H9 (cell line): ENCODE measurements at regions not wholly inside any gene's neighbourhood (a gene's known extent, or its start where the extent isn't known, plus 50 kb on each side); places are given as distances from the start of the nearest gene placed in this dataset.

Experiments
- DNase-seq: peaks from one replicate; pipeline ENCODE4 v3.0.0-alpha.2; 2017
- H2AFZ ChIP-seq: one replicate; pipeline ENCODE4 v1.6.1; 2013; ENCODE audit warnings: mild to moderate bottlenecking, low read length, control low read depth, moderate library complexity
- H2AK5ac ChIP-seq: 2 replicates; pipeline ENCODE4 v1.6.1; 2013; ENCODE audit warnings: low read length, control low read depth, mixed read lengths; ENCODE audit not compliant: insufficient read length
- H2BK120ac ChIP-seq: one replicate; pipeline ENCODE4 v1.6.1; 2013; ENCODE audit warnings: low read depth, mild to moderate bottlenecking, low read length, control low read depth, inconsistent platforms; ENCODE audit not compliant: poor library complexity, severe bottlenecking
- H2BK12ac ChIP-seq: 2 replicates; pipeline ENCODE4 v1.6.1; 2013; ENCODE audit warnings: low read length, control low read depth, mixed read lengths, low read depth; ENCODE audit not compliant: insufficient read length
- H2BK15ac ChIP-seq: 2 replicates; pipeline ENCODE4 v1.6.1; 2013; ENCODE audit warnings: low read depth, low read length, control low read depth
- H2BK20ac ChIP-seq: one replicate; pipeline ENCODE4 v1.6.1; 2013; ENCODE audit warnings: low read depth, mild to moderate bottlenecking, low read length, control low read depth, inconsistent platforms; ENCODE audit not compliant: poor library complexity, severe bottlenecking
- H2BK5ac ChIP-seq: 2 replicates; pipeline ENCODE4 v1.6.1; 2013; ENCODE audit warnings: low read length, control low read depth, mixed read lengths; ENCODE audit not compliant: insufficient read length
- H3K14ac ChIP-seq: 2 replicates; pipeline ENCODE4 v1.6.1; 2013; ENCODE audit warnings: low read length, control low read depth; ENCODE audit not compliant: insufficient read depth
- H3K18ac ChIP-seq: 2 replicates; pipeline ENCODE4 v1.6.1; 2013; ENCODE audit warnings: low read depth, mild to moderate bottlenecking, mixed read lengths, low read length, control low read depth; ENCODE audit not compliant: insufficient read length
- H3K23ac ChIP-seq: 2 replicates; pipeline ENCODE4 v1.6.1; 2013; ENCODE audit warnings: low read length, control low read depth, mixed read lengths, low read depth; ENCODE audit not compliant: insufficient read length
- H3K23me2 ChIP-seq: 2 replicates; pipeline ENCODE4 v1.6.1; 2013; ENCODE audit warnings: low read depth, mild to moderate bottlenecking, mixed read lengths, low read length, control low read depth; ENCODE audit not compliant: insufficient read length, poor library complexity, severe bottlenecking
- H3K27ac ChIP-seq: 2 replicates; pipeline ENCODE4 v1.5.1; 2013; ENCODE audit warnings: low read length, control low read depth, mixed read lengths, low read depth; ENCODE audit not compliant: insufficient read length
- H3K27me3 ChIP-seq: 2 replicates; pipeline ENCODE4 v1.6.1; 2013; ENCODE audit warnings: low read length, control low read depth, inconsistent platforms; ENCODE audit not compliant: insufficient read depth
- H3K4ac ChIP-seq: 2 replicates; pipeline ENCODE4 v1.6.1; 2013; ENCODE audit warnings: low read depth, mild to moderate bottlenecking, control low read depth, inconsistent platforms, low read length, moderate library complexity
- H3K4me1 ChIP-seq: 2 replicates; pipeline ENCODE4 v1.6.1; 2013; ENCODE audit warnings: low read length, control low read depth, inconsistent platforms; ENCODE audit not compliant: insufficient read depth
- H3K4me2 ChIP-seq: 2 replicates; pipeline ENCODE4 v1.6.1; 2013; ENCODE audit warnings: low read length, control low read depth, mixed read lengths; ENCODE audit not compliant: insufficient read length, insufficient read depth
- H3K56ac ChIP-seq: 2 replicates; pipeline ENCODE4 v1.6.1; 2013; ENCODE audit warnings: low read depth, mild to moderate bottlenecking, mixed read lengths, low read length, control low read depth; ENCODE audit not compliant: insufficient read length
- H3K79me1 ChIP-seq: 2 replicates; pipeline ENCODE4 v1.6.1; 2013; ENCODE audit warnings: low read depth, mild to moderate bottlenecking, moderate library complexity, low read length, control low read depth, inconsistent platforms; ENCODE audit not compliant: insufficient read depth, poor library complexity, severe bottlenecking
- H3K79me2 ChIP-seq: 2 replicates; pipeline ENCODE4 v1.6.1; 2013; ENCODE audit warnings: low read length, control low read depth, inconsistent platforms; ENCODE audit not compliant: insufficient read depth
- H3K9ac ChIP-seq: 2 replicates; pipeline ENCODE4 v1.6.1; 2013; ENCODE audit warnings: low read length, control low read depth, mixed read lengths; ENCODE audit not compliant: insufficient read length; ENCODE audit errors: extremely low read depth
- H3K9me3 ChIP-seq: one replicate; pipeline ENCODE4 v1.6.1; 2013; ENCODE audit warnings: low read depth, low read length, inconsistent platforms; ENCODE audit not compliant: control insufficient read depth
- H3T11ph ChIP-seq: one replicate; pipeline ENCODE4 v1.6.1; 2013; ENCODE audit warnings: mild to moderate bottlenecking, low read length, control low read depth, inconsistent platforms
- H4K20me1 ChIP-seq: one replicate; pipeline ENCODE4 v1.6.1; 2013; ENCODE audit not compliant: control insufficient read depth, insufficient read length, insufficient read depth
- H4K5ac ChIP-seq: 2 replicates; pipeline ENCODE4 v1.6.1; 2013; ENCODE audit warnings: low read depth, mild to moderate bottlenecking, mixed read lengths, low read length, control low read depth; ENCODE audit not compliant: insufficient read length
- H4K8ac ChIP-seq: replicated peaks from 2 replicates; pipeline ENCODE4 v1.6.1; 2013; ENCODE audit warnings: low read length, control low read depth, mixed read lengths, low read depth; ENCODE audit not compliant: insufficient read length
- H4K91ac ChIP-seq: 2 replicates; pipeline ENCODE4 v1.6.1; 2013; ENCODE audit warnings: low read depth, mild to moderate bottlenecking, moderate library complexity, mixed read lengths, low read length, control low read depth; ENCODE audit not compliant: insufficient read length
- H3K27ac Mint-ChIP-seq, 3 experiments: 2 replicates in 2 of 3; 3 replicates in 1 of 3; pipeline ENCODE4 v1.8.0; 2020 to 2021; ENCODE audit warnings: mixed read lengths in 3 of 3, mild to moderate bottlenecking in 1 of 3, moderate library complexity in 1 of 3
- H3K27me3 Mint-ChIP-seq: 2 replicates; pipeline ENCODE4 v1.8.0; 2021; ENCODE audit warnings: low read depth, mild to moderate bottlenecking, moderate library complexity, mixed read lengths
- H3K36me3 Mint-ChIP-seq, 3 experiments: 2 replicates in 2 of 3; 3 replicates in 1 of 3; pipeline ENCODE4 v1.8.0; 2020 to 2021; ENCODE audit warnings: low read depth in 3 of 3, mixed read lengths in 3 of 3; ENCODE audit not compliant: insufficient read depth in 1 of 3
- H3K4me1 Mint-ChIP-seq, 2 experiments: 2 replicates each; pipeline ENCODE4 v1.8.0; 2020; ENCODE audit warnings: mixed read lengths in 2 of 2
- H3K4me3 Mint-ChIP-seq, 2 experiments: 2 replicates in 1 of 2; 3 replicates in 1 of 2; pipeline ENCODE4 v1.8.0; 2020 to 2021; ENCODE audit warnings: mild to moderate bottlenecking in 2 of 2, mixed read lengths in 2 of 2, moderate library complexity in 1 of 2
- H3K9me3 Mint-ChIP-seq, 2 experiments: 2 replicates in 1 of 2; 3 replicates in 1 of 2; pipeline ENCODE4 v1.8.0; 2020; ENCODE audit warnings: mild to moderate bottlenecking in 2 of 2, mixed read lengths in 2 of 2, moderate library complexity in 1 of 2
- TF ChIP-seq, protein P1 (sequence below): fragments of 200-600 bp; sonication (generic); conservative IDR thresholded peaks from 3 replicates; pipeline ENCODE4 v1.8.0; 2021; ENCODE audit warnings: antibody characterized with exemption, mild to moderate bottlenecking

DNA sequence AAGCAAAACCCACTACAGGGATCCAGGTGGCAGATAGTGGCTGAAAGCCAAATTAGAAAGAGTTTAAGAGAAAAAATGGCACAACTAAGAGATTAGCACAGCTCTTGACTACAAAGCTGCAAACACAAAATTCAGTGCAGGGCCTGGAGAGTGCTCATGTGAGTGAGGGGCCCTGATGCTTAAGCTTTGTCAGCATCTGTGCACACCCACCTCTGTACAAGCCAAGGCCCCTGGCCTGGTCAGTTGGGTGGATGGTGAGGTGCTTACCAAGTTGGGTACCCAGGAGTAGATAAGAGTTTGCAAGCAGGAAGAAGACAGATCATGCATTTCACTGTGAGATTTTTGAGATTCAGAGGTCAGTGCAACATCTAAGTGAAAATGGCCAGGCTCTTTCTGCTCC is 62.7 kb upstream of the ATP1B1 start:
- Histone ChIP-seq H3K9ac (no peak overlapping the region), H4K8ac (no peak overlapping the region), H3K23ac (no peak overlapping the region), H3K4me1 (no peaks in the 10 kb centered on the region), H3K27me3 (no peaks in the 10 kb centered on the region), H2AK5ac (no peak overlapping the region), H4K91ac (no peak overlapping the region), H3K79me1 (no peaks in the 10 kb centered on the region), H3K4ac (no peak overlapping the region), H4K5ac (no peak overlapping the region), H2BK20ac (no peak overlapping the region), H2BK120ac (no peak overlapping the region), H2AFZ (no peak overlapping the region), H2BK12ac (no peak overlapping the region), H3K9me3 (no peaks in the 10 kb centered on the region), H3T11ph (no peak overlapping the region), H3K56ac (no peak overlapping the region), H3K27ac (no peak overlapping the region), H2BK15ac (no peak overlapping the region), H3K23me2 (no peaks in the 10 kb centered on the region), H4K20me1 (no peaks in the 10 kb centered on the region), H3K14ac (no peak overlapping the region), H2BK5ac (no peak overlapping the region), H3K18ac (no peak overlapping the region), H3K4me2 (no peak overlapping the region), H3K79me2 (no peaks in the 10 kb centered on the region)
- H3K4me3 Mint-ChIP-seq: no peak overlapping the region
- no peaks in the 10 kb centered on the region for H3K36me3 Mint-ChIP-seq
- no peak overlapping the region for H3K27ac Mint-ChIP-seq
- H3K27me3 Mint-ChIP-seq: no peaks in the 10 kb centered on the region
- TF ChIP-seq, protein P1, sequence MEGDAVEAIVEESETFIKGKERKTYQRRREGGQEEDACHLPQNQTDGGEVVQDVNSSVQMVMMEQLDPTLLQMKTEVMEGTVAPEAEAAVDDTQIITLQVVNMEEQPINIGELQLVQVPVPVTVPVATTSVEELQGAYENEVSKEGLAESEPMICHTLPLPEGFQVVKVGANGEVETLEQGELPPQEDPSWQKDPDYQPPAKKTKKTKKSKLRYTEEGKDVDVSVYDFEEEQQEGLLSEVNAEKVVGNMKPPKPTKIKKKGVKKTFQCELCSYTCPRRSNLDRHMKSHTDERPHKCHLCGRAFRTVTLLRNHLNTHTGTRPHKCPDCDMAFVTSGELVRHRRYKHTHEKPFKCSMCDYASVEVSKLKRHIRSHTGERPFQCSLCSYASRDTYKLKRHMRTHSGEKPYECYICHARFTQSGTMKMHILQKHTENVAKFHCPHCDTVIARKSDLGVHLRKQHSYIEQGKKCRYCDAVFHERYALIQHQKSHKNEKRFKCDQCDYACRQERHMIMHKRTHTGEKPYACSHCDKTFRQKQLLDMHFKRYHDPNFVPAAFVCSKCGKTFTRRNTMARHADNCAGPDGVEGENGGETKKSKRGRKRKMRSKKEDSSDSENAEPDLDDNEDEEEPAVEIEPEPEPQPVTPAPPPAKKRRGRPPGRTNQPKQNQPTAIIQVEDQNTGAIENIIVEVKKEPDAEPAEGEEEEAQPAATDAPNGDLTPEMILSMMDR: no peak
- H3K9me3 Mint-ChIP-seq: no peaks in the 10 kb centered on the region
- no peaks in the 10 kb centered on the region for H3K4me1 Mint-ChIP-seq
- DNase-seq: no peak
